ENCODE measurements at regions not wholly inside any gene's neighbourhood (a gene's known extent, or its start where the extent isn't known, plus 50 kb on each side); places are given as distances from the start of the nearest gene placed in this dataset.

GRCh38 chr12:115771065-115771464, 506.4 kb downstream of the MED13L start:
- intact Hi-C loops (cut with DNase I), result no loop called here

GRCh38 chr12:115770643-115771042, 506.9 kb downstream of the MED13L start:
- intact Hi-C loops (cut with DNase I), result no loop called here
- Histone ChIP-seq H3K4me1 (no peaks in the 10 kb centered on the region), H3K27ac (no peak overlapping the region), H3K9me3 (no peaks in the 10 kb centered on the region), H3K36me3 (no peaks in the 10 kb centered on the region), H3K4me3 (no peak overlapping the region), H3K27me3 (no peaks in the 10 kb centered on the region)
- no peak for TF ChIP-seq CTCF (IDR thresholded peaks at IDR 0.05)
- ATAC-seq (no peak), DNase-seq (no peak)

More at GRCh38 chr12:115771065-115771464, 506.4 kb downstream of the MED13L start:
- no peak for TF ChIP-seq CTCF (IDR thresholded peaks at IDR 0.05)
- Histone ChIP-seq H3K27ac (no peak overlapping the region), H3K36me3 (no peaks in the 10 kb centered on the region), H3K27me3 (no peaks in the 10 kb centered on the region), H3K4me1 (no peaks in the 10 kb centered on the region), H3K4me3 (no peak overlapping the region), H3K9me3 (no peaks in the 10 kb centered on the region)
- DNase-seq, result no peak
- ATAC-seq, result no peak

- ATAC-seq (no peak), DNase-seq (no peak)
- intact Hi-C loops (cut with DNase I), result no loop called here
- no peaks in the 10 kb centered on the region for H3K4me1 ChIP-seq
- H3K9me3 ChIP-seq, result no peaks in the 10 kb centered on the region
- no peak overlapping the region for H3K27ac ChIP-seq
- TF ChIP-seq CTCF (IDR thresholded peaks at IDR 0.05), result no peak
- H3K36me3 ChIP-seq, result no peaks in the 10 kb centered on the region
- H3K27me3 ChIP-seq, result no peaks in the 10 kb centered on the region
- H3K4me3 ChIP-seq, result no peak overlapping the region
Measured at GRCh38 chr12:115767916-115768315, 509.6 kb downstream of the MED13L start.

GRCh38 chr12:115763982-115764621, 513.4 kb downstream of the MED13L start:
- Histone ChIP-seq H3K27ac (no peak overlapping the region), H3K36me3 (no peaks in the 10 kb centered on the region), H3K4me3 (no peak overlapping the region), H3K27me3 (no peaks in the 10 kb centered on the region), H3K4me1 (no peaks in the 10 kb centered on the region), H3K9me3 (no peaks in the 10 kb centered on the region)
- TF ChIP-seq CTCF (IDR thresholded peaks at IDR 0.05), result no peak
- DNase-seq, result no peak
- ATAC-seq, result no peak
- intact Hi-C loops (cut with DNase I), result no loop called here

- Histone ChIP-seq H3K4me1 (no peaks in the 10 kb centered on the region), H3K36me3 (no peaks in the 10 kb centered on the region), H3K27ac (no peak overlapping the region), H3K4me3 (no peak overlapping the region), H3K9me3 (no peaks in the 10 kb centered on the region), H3K27me3 (no peaks in the 10 kb centered on the region)
- DNase-seq (no peak), ATAC-seq (no peak)
- no peak for TF ChIP-seq CTCF (IDR thresholded peaks at IDR 0.05)
- intact Hi-C loops (cut with DNase I), result no loop called here
Measured at GRCh38 chr12:115763376-115763775, 514.1 kb downstream of the MED13L start.

GRCh38 chr12:115762936-115763335, 514.6 kb downstream of the MED13L start:
- ATAC-seq (no peak), DNase-seq (no peak)
- no peaks in the 10 kb centered on the region for H3K9me3 ChIP-seq
- TF ChIP-seq CTCF (IDR thresholded peaks at IDR 0.05), result no peak
- no peaks in the 10 kb centered on the region for H3K27me3 ChIP-seq
- H3K27ac ChIP-seq, result no peak overlapping the region
- intact Hi-C loops (cut with DNase I), result no loop called here
- no peaks in the 10 kb centered on the region for H3K36me3 ChIP-seq
- H3K4me1 ChIP-seq, result no peaks in the 10 kb centered on the region
- no peak overlapping the region for H3K4me3 ChIP-seq
